SK-N-SH treated with all-trans-retinoic acid at 6 μM for 48 hours (cell line): ENCODE measurements at regions not wholly inside any gene's neighbourhood (a gene's known extent, or its start where the extent isn't known, plus 50 kb on each side); places are given as distances from the start of the nearest gene placed in this dataset.

Experiments
- ATAC-seq: fragments of 200-7000 bp; cut with Tn5 transposase; 3 replicates; pipeline ENCODE4 v1.9.1; 2020; ENCODE audit warnings: mild to moderate bottlenecking, moderate library complexity
- ARNTL ChIP-seq: fragments of 450-650 bp; formaldehyde crosslinking; IDR thresholded peaks from 2 replicates; pipeline ENCODE4 v1.5.0; 2020; ENCODE audit warnings: low read depth, mild to moderate bottlenecking, moderate library complexity, borderline replicate concordance
- BACH2 ChIP-seq: fragments of 250-450 bp; sonication (Bioruptor Pico); IDR thresholded peaks from 2 replicates; pipeline ENCODE4 v1.9.0; 2021; ENCODE audit warnings: mild to moderate bottlenecking, borderline replicate concordance
- CREB5 ChIP-seq: fragments of 250-450 bp; sonication (Bioruptor Pico); IDR thresholded peaks from 2 replicates; pipeline ENCODE4 v1.5.1; 2020; ENCODE audit warnings: low read depth, mild to moderate bottlenecking, moderate library complexity
- CSRNP3 ChIP-seq: fragments of 250-450 bp; sonication (Bioruptor Pico); IDR thresholded peaks from 2 replicates; pipeline ENCODE4 v1.5.1; 2021; ENCODE audit warnings: mild to moderate bottlenecking, moderate library complexity
- ESRRG ChIP-seq: fragments of 250-450 bp; sonication (Bioruptor Pico); IDR thresholded peaks from 2 replicates; pipeline ENCODE4 v1.6.1; 2021; ENCODE audit warnings: mild to moderate bottlenecking
- GLIS3 ChIP-seq: fragments of 250-450 bp; sonication (Bioruptor Pico); IDR thresholded peaks from 2 replicates; pipeline ENCODE4 v1.5.0; 2020; ENCODE audit warnings: mild to moderate bottlenecking, moderate library complexity
- ISL1 ChIP-seq: fragments of 250-450 bp; sonication (Bioruptor Pico); IDR thresholded peaks from 2 replicates; pipeline ENCODE4 v2.1.2; 2022; ENCODE audit warnings: mild to moderate bottlenecking, moderate library complexity
- PATZ1 ChIP-seq: fragments of 250-450 bp; sonication (Bioruptor Pico); IDR thresholded peaks from 2 replicates; pipeline ENCODE4 v1.8.0; 2020; ENCODE audit warnings: mild to moderate bottlenecking, moderate library complexity, borderline replicate concordance
- POU6F1 ChIP-seq: fragments of 250-450 bp; sonication (Bioruptor Pico); IDR thresholded peaks from 2 replicates; pipeline ENCODE4 v1.8.0; 2021; ENCODE audit warnings: low read depth, mild to moderate bottlenecking, moderate library complexity, borderline replicate concordance
- PPARA ChIP-seq: fragments of 250-450 bp; sonication (Bioruptor Pico); IDR thresholded peaks from 2 replicates; pipeline ENCODE4 v1.5.0; 2020; ENCODE audit warnings: mild to moderate bottlenecking, borderline replicate concordance
- RARB ChIP-seq: fragments of 250-450 bp; sonication (Bioruptor Pico); IDR thresholded peaks from 2 replicates; pipeline ENCODE4 v1.8.0; 2021; ENCODE audit warnings: mild to moderate bottlenecking, moderate library complexity
- SNAI2 ChIP-seq: fragments of 250-450 bp; sonication (Bioruptor Pico); IDR thresholded peaks from 2 replicates; pipeline ENCODE4 v1.5.0; 2020; ENCODE audit warnings: mild to moderate bottlenecking, moderate library complexity
- TCF4 ChIP-seq: fragments of 250-450 bp; sonication (Bioruptor Pico); IDR thresholded peaks from 2 replicates; pipeline ENCODE4 v1.8.0; 2021; ENCODE audit warnings: mild to moderate bottlenecking, moderate library complexity, borderline replicate concordance
- TOX ChIP-seq: fragments of 250-450 bp; sonication (Bioruptor Pico); IDR thresholded peaks from 2 replicates; pipeline ENCODE4 v1.8.0; 2021; ENCODE audit warnings: mild to moderate bottlenecking, moderate library complexity, borderline replicate concordance
- TSHZ2 ChIP-seq: fragments of 250-450 bp; sonication (Bioruptor Pico); IDR thresholded peaks from 2 replicates; pipeline ENCODE4 v1.5.0; 2020; ENCODE audit warnings: mild to moderate bottlenecking, moderate library complexity
- ZC3H10 ChIP-seq: fragments of 250-450 bp; sonication (Bioruptor Pico); IDR thresholded peaks from 2 replicates; pipeline ENCODE4 v1.5.1; 2021; ENCODE audit warnings: mild to moderate bottlenecking, moderate library complexity
- ZFP3 ChIP-seq: fragments of 250-450 bp; sonication (Bioruptor Pico); IDR thresholded peaks from 2 replicates; pipeline ENCODE4 v1.5.0; 2020; ENCODE audit warnings: mild to moderate bottlenecking, moderate library complexity
- ZFP30 ChIP-seq: fragments of 450-650 bp; formaldehyde crosslinking; IDR thresholded peaks from 2 replicates; pipeline ENCODE4 v1.5.0; 2022; ENCODE audit warnings: mild to moderate bottlenecking, moderate library complexity
- ZNF565 ChIP-seq: fragments of 450-650 bp; formaldehyde crosslinking; conservative IDR thresholded peaks from 2 replicates; pipeline ENCODE4 v1.5.0; 2020; ENCODE audit warnings: low read depth, mild to moderate bottlenecking, moderate library complexity
- ZNF70 ChIP-seq: fragments of 450-650 bp; formaldehyde crosslinking; IDR thresholded peaks from 2 replicates; pipeline ENCODE4 v1.5.0; 2020; ENCODE audit warnings: mild to moderate bottlenecking, moderate library complexity
- ZNF8 ChIP-seq: fragments of 450-650 bp; formaldehyde crosslinking; IDR thresholded peaks from 2 replicates; pipeline ENCODE4 v1.5.0; 2020; ENCODE audit warnings: mild to moderate bottlenecking, moderate library complexity

GRCh38 chrX:78437621-78438020, 110.2 kb upstream of the CYSLTR1 start:
- no peak for ATAC-seq
- TF ChIP-seq TOX (CRISPR knock-in tag) = no peak
- TF ChIP-seq ZNF8 (CRISPR knock-in tag) = no peak
- no peak for TF ChIP-seq TCF4 (CRISPR knock-in tag)
- TF ChIP-seq ZNF565 = no peak
- TF ChIP-seq PATZ1 (CRISPR knock-in tag) = no peak
- TF ChIP-seq GLIS3 (CRISPR knock-in tag) = no peak
- TF ChIP-seq ZNF70 (CRISPR knock-in tag) = no peak
- TF ChIP-seq POU6F1 (CRISPR knock-in tag) = no peak
- no peak for TF ChIP-seq ESRRG (CRISPR knock-in tag)
- no peak for TF ChIP-seq BACH2 (CRISPR knock-in tag)
- no peak for TF ChIP-seq ZC3H10 (CRISPR knock-in tag)
- no peak for TF ChIP-seq ISL1 (CRISPR knock-in tag)
- no peak for TF ChIP-seq PPARA

- ATAC-seq = no peak
- TF ChIP-seq BACH2 (CRISPR knock-in tag) = no peak
- TF ChIP-seq ZNF565 = no peak
These were observed 101.8 kb upstream of the CYSLTR1 start for GRCh38 chrX:78429172-78429571.

GRCh38 chrX:78388663-78389062, 61.3 kb upstream of the CYSLTR1 start:
- TF ChIP-seq BACH2 (CRISPR knock-in tag) (no peak), PATZ1 (CRISPR knock-in tag) (no peak), RARB (CRISPR knock-in tag) (no peak), TCF4 (CRISPR knock-in tag) (no peak), ISL1 (CRISPR knock-in tag) (no peak), ESRRG (CRISPR knock-in tag) (no peak)
- no peak for ATAC-seq

GRCh38 chrX:78387364-78387763, 60.0 kb upstream of the CYSLTR1 start:
- ATAC-seq = no peak
- TF ChIP-seq TOX (CRISPR knock-in tag) (no peak), PATZ1 (CRISPR knock-in tag) (no peak), ARNTL (no peak), SNAI2 (CRISPR knock-in tag) (no peak), ZFP3 (CRISPR knock-in tag) (no peak), ESRRG (CRISPR knock-in tag) (no peak), BACH2 (CRISPR knock-in tag) (no peak), PPARA (no peak), CSRNP3 (CRISPR knock-in tag) (no peak), ZNF8 (CRISPR knock-in tag) (no peak), ISL1 (CRISPR knock-in tag) (no peak), TSHZ2 (CRISPR knock-in tag) (no peak), ZNF70 (CRISPR knock-in tag) (no peak), ZFP30 (CRISPR knock-in tag) (no peak), ZC3H10 (CRISPR knock-in tag) (no peak), ZNF565 (no peak), CREB5 (CRISPR knock-in tag) (no peak)
